Stimulated activated CD4-positive, alpha-beta T cell treated with anti-CD3 and anti-CD28 coated beads, Interleukin-2, amount 100 ng/mL, for 24 hours (primary cell): ENCODE measurements at regions not wholly inside any gene's neighbourhood (a gene's known extent, or its start where the extent isn't known, plus 50 kb on each side); places are given as distances from the start of the nearest gene placed in this dataset.

Source experiments
- DNase-seq, 2 donors: peaks; one replicate each; pipeline ENCODE4 v3.0.0-alpha.2; 2020

GRCh38 chr12:13670285-13670866, 311.0 kb downstream of the GRIN2B start:
- DNase-seq = no peak

- no peak for DNase-seq
Measured at GRCh38 chr12:13668880-13669279, 312.5 kb downstream of the GRIN2B start.

- no peak for DNase-seq
Measured at GRCh38 chr12:13666806-13667205, 314.6 kb downstream of the GRIN2B start.

- DNase-seq = peak; percentile 22 to 24
Measured at GRCh38 chr12:13661005-13661887, 320.2 kb downstream of the GRIN2B start.

GRCh38 chr12:13654456-13654855, 326.9 kb downstream of the GRIN2B start:
- no peak for DNase-seq

GRCh38 chr12:13652105-13652504, 329.3 kb downstream of the GRIN2B start:
- DNase-seq = no peak

GRCh38 chr12:13635709-13636108, 345.7 kb downstream of the GRIN2B start:
- DNase-seq = no peak

- DNase-seq = no peak
Measured at GRCh38 chr12:13631873-13632272, 349.5 kb downstream of the GRIN2B start.

GRCh38 chr12:13630354-13630753, 351.0 kb downstream of the GRIN2B start:
- DNase-seq = no peak

- DNase-seq = no peak
Measured at GRCh38 chr12:13628067-13628466, 353.3 kb downstream of the GRIN2B start.

GRCh38 chr12:13627536-13627935, 353.9 kb downstream of the GRIN2B start:
- no peak for DNase-seq

- no peak for DNase-seq
Measured at GRCh38 chr12:13613297-13613696, 368.1 kb downstream of the GRIN2B start.

- DNase-seq = no peak
Measured at GRCh38 chr12:13609894-13610679, 371.3 kb downstream of the GRIN2B start.

- DNase-seq = no peak
Measured at GRCh38 chr12:13606290-13606689, 375.1 kb downstream of the GRIN2B start.

- no peak for DNase-seq
Measured at GRCh38 chr12:13603953-13604352, 377.4 kb downstream of the GRIN2B start.

GRCh38 chr12:13602172-13602571, 379.2 kb downstream of the GRIN2B start:
- DNase-seq = no peak

- DNase-seq = no peak
Measured at GRCh38 chr12:13599176-13599575, 382.2 kb downstream of the GRIN2B start.

GRCh38 chr12:13597837-13598236, 383.6 kb downstream of the GRIN2B start:
- DNase-seq = no peak

GRCh38 chr12:13597166-13597565, 384.2 kb downstream of the GRIN2B start:
- DNase-seq = no peak

GRCh38 chr12:13596714-13597113, 384.7 kb downstream of the GRIN2B start:
- no peak for DNase-seq

GRCh38 chr12:13595536-13596443, 385.6 kb downstream of the GRIN2B start:
- DNase-seq = no peak

GRCh38 chr12:13594731-13595514, 386.5 kb downstream of the GRIN2B start:
- DNase-seq = no peak
